ENCODE measurements at regions not wholly inside any gene's neighbourhood (a gene's known extent, or its start where the extent isn't known, plus 50 kb on each side); places are given as distances from the start of the nearest gene placed in this dataset.

DNA sequence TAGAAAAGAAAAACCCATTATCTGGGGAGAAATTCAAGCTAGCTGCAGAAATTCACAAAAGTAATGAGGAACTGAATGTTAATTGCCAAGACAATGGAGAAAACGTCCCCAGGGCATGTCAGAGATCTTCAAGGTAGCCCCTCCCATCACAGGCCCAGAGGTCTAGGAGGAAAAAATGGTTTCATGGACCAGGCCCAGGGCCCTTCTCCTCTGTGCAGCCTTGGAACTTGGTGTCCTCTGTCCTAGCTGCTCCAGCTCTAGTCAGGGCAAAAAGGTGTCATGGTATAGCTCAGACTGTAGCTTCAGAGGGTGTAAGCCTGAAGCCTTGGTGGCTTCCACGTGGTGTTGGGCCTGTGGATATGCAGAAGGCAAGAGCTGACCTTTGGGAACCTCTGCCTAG lies 411.8 kb downstream of the ADRA2A start:
- no peak overlapping the region for H3K27ac ChIP-seq (ENCODE audit: control insufficient read depth, insufficient read depth)
- no peak overlapping the region for H3K9ac ChIP-seq (ENCODE audit: control insufficient read depth, insufficient read depth, low read length)
- WGBS (ENCODE audit: insufficient coverage, insufficient replicate concordance, low lambda C conversion rate, missing lambda C conversion rate) = 0% methylated on average over 2 of the region's 2 CpGs
- ChIA-PET SMC1A (ENCODE audit: uncharacterized antibody, unreplicated experiment) (no interaction called here), RAD21 (ENCODE audit: unreplicated experiment) (no interaction called here), CTCF (no interaction called here), POLR2A (no interaction called here)
- H3K36me3 ChIP-seq (ENCODE audit: control insufficient read depth in 2 of 2, insufficient read depth in 2 of 2, low read length in 1 of 2) = no peaks in the 10 kb centered on the region
- H3K4me3 ChIP-seq = no peak overlapping the region
- ATAC-seq (no peak), DNase-seq (ENCODE audit: low read depth, low spot score) (no peak), FAIRE-seq (no peak)
- no peaks in the 10 kb centered on the region for H4K20me1 ChIP-seq (ENCODE audit: control insufficient read depth, insufficient read depth)
- intact Hi-C loops (cut with micrococcal nuclease; ENCODE audit: unreplicated experiment) (no loop called here), in situ Hi-C loops (cut with MboI) (no loop called here)
- H3K4me1 ChIP-seq (ENCODE audit: control insufficient read depth, insufficient read depth, low read length) = no peaks in the 10 kb centered on the region
- H2AFZ ChIP-seq (ENCODE audit: control insufficient read depth, low read depth, low read length) = no peak overlapping the region
- H3K9me3 ChIP-seq (replicated peaks; ENCODE audit: control insufficient read depth, insufficient read depth, low read length) = peaks cover 2% of the 10 kb centered on the region; the same call in 1 of the 3 replicates
- BruUV-seq (replicated peaks) = no TSS peak
- no peaks in the 10 kb centered on the region for H3K27me3 ChIP-seq (replicated peaks in 1 of 2; ENCODE audit: control insufficient read depth in 2 of 2, insufficient read depth in 2 of 2, low read length in 1 of 2)
- TF ChIP-seq, protein P1, sequence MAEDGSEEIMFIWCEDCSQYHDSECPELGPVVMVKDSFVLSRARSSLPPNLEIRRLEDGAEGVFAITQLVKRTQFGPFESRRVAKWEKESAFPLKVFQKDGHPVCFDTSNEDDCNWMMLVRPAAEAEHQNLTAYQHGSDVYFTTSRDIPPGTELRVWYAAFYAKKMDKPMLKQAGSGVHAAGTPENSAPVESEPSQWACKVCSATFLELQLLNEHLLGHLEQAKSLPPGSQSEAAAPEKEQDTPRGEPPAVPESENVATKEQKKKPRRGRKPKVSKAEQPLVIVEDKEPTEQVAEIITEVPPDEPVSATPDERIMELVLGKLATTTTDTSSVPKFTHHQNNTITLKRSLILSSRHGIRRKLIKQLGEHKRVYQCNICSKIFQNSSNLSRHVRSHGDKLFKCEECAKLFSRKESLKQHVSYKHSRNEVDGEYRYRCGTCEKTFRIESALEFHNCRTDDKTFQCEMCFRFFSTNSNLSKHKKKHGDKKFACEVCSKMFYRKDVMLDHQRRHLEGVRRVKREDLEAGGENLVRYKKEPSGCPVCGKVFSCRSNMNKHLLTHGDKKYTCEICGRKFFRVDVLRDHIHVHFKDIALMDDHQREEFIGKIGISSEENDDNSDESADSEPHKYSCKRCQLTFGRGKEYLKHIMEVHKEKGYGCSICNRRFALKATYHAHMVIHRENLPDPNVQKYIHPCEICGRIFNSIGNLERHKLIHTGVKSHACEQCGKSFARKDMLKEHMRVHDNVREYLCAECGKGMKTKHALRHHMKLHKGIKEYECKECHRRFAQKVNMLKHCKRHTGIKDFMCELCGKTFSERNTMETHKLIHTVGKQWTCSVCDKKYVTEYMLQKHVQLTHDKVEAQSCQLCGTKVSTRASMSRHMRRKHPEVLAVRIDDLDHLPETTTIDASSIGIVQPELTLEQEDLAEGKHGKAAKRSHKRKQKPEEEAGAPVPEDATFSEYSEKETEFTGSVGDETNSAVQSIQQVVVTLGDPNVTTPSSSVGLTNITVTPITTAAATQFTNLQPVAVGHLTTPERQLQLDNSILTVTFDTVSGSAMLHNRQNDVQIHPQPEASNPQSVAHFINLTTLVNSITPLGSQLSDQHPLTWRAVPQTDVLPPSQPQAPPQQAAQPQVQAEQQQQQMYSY (CRISPR knock-in tag; IDR thresholded peaks at IDR 0.05) = no peak
- no peak for TF ChIP-seq POLR2AphosphoS2 (IDR thresholded peaks at IDR 0.05; ENCODE audit: low read depth, low read length)
- no peak for TF ChIP-seq HDAC6 (IDR thresholded peaks at IDR 0.05; ENCODE audit: unreplicated experiment)
- TF ChIP-seq, protein P2, sequence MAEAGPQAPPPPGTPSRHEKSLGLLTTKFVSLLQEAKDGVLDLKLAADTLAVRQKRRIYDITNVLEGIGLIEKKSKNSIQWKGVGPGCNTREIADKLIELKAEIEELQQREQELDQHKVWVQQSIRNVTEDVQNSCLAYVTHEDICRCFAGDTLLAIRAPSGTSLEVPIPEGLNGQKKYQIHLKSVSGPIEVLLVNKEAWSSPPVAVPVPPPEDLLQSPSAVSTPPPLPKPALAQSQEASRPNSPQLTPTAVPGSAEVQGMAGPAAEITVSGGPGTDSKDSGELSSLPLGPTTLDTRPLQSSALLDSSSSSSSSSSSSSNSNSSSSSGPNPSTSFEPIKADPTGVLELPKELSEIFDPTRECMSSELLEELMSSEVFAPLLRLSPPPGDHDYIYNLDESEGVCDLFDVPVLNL (IDR thresholded peaks at IDR 0.05; ENCODE audit: low read depth, low read length) = no peak
- TF ChIP-seq, protein P3, sequence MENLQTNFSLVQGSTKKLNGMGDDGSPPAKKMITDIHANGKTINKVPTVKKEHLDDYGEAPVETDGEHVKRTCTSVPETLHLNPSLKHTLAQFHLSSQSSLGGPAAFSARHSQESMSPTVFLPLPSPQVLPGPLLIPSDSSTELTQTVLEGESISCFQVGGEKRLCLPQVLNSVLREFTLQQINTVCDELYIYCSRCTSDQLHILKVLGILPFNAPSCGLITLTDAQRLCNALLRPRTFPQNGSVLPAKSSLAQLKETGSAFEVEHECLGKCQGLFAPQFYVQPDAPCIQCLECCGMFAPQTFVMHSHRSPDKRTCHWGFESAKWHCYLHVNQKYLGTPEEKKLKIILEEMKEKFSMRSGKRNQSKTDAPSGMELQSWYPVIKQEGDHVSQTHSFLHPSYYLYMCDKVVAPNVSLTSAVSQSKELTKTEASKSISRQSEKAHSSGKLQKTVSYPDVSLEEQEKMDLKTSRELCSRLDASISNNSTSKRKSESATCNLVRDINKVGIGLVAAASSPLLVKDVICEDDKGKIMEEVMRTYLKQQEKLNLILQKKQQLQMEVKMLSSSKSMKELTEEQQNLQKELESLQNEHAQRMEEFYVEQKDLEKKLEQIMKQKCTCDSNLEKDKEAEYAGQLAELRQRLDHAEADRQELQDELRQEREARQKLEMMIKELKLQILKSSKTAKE (IDR thresholded peaks at IDR 0.05; ENCODE audit: low read depth, poor library complexity, severe bottlenecking) = no peak
- TF ChIP-seq SP1 (IDR thresholded peaks at IDR 0.05; ENCODE audit: low read depth, low read length) = no peak
- no peak for TF ChIP-seq RELA (IDR thresholded peaks at IDR 0.05; ENCODE audit: borderline replicate concordance, partially characterized antibody)
- no peak for TF ChIP-seq ATF7 (IDR thresholded peaks at IDR 0.05; ENCODE audit: low read depth)
- TF ChIP-seq BACH1 (IDR thresholded peaks at IDR 0.05; ENCODE audit: borderline replicate concordance) = no peak
- no peak for TF ChIP-seq IRF4 (IDR thresholded peaks at IDR 0.05; ENCODE audit: low read depth, low read length)
- no peak for TF ChIP-seq NR2C1 (IDR thresholded peaks at IDR 0.05)
- no peak for TF ChIP-seq SIX5 (IDR thresholded peaks at IDR 0.05; ENCODE audit: low read depth, low read length, severe bottlenecking)
- no peak for TF ChIP-seq MYC (IDR thresholded peaks at IDR 0.05; ENCODE audit: insufficient read depth, insufficient read length, insufficient replicate concordance, low read length, severe bottlenecking)
- no peak for TF ChIP-seq FOXM1 (IDR thresholded peaks at IDR 0.05; ENCODE audit: low read depth, low read length)
- no peaks in the 10 kb centered on the region for H3K79me2 ChIP-seq (ENCODE audit: control insufficient read depth, insufficient read depth, low read length)
- H3K4me2 ChIP-seq (ENCODE audit: control insufficient read depth, insufficient read depth) = no peak overlapping the region
